Stimulated activated naive CD8-positive, alpha-beta T cell treated with anti-CD3 and anti-CD28 coated beads, Interleukin-15, amount 100 ng/mL, for 72 hours (primary cell): ENCODE measurements at regions not wholly inside any gene's neighbourhood (a gene's known extent, or its start where the extent isn't known, plus 50 kb on each side); places are given as distances from the start of the nearest gene placed in this dataset.

ENCODE experiments used
- ATAC-seq: fragments of 150-1000 bp; cut with Tn5 transposase; 2 replicates; pipeline ENCODE4 v1.10.0; 2021; ENCODE audit warnings: mild to moderate bottlenecking, moderate library complexity
- DNase-seq, 2 donors: peaks; one replicate each; pipeline ENCODE4 v3.0.0; 2021 to 2022
- H3K27ac Mint-ChIP-seq, 2 donors: one replicate each; pipeline ENCODE4 v1.8.0; 2022; ENCODE audit warnings: mild to moderate bottlenecking in 2 of 2, mixed read lengths in 2 of 2, moderate library complexity in 2 of 2
- H3K27me3 Mint-ChIP-seq: one replicate; pipeline ENCODE4 v1.8.0; 2022; ENCODE audit warnings: mixed read lengths
- H3K4me1 Mint-ChIP-seq: one replicate; pipeline ENCODE4 v1.8.0; 2022; ENCODE audit warnings: mild to moderate bottlenecking, mixed read lengths
- H3K4me3 Mint-ChIP-seq, 2 donors: one replicate each; pipeline ENCODE4 v1.8.0; 2022; ENCODE audit warnings: mild to moderate bottlenecking in 2 of 2, mixed read lengths in 2 of 2, moderate library complexity in 1 of 2
- H3K9me3 Mint-ChIP-seq, 2 donors: one replicate each; pipeline ENCODE4 v1.8.0; 2022; ENCODE audit warnings: mixed read lengths in 2 of 2

- H3K27me3 Mint-ChIP-seq, result no peaks in the 10 kb centered on the region
- DNase-seq, result no peak
These were observed 297.7 kb downstream of the SEC14L1 start for GRCh38 chr17:77438241-77439188.

DNA sequence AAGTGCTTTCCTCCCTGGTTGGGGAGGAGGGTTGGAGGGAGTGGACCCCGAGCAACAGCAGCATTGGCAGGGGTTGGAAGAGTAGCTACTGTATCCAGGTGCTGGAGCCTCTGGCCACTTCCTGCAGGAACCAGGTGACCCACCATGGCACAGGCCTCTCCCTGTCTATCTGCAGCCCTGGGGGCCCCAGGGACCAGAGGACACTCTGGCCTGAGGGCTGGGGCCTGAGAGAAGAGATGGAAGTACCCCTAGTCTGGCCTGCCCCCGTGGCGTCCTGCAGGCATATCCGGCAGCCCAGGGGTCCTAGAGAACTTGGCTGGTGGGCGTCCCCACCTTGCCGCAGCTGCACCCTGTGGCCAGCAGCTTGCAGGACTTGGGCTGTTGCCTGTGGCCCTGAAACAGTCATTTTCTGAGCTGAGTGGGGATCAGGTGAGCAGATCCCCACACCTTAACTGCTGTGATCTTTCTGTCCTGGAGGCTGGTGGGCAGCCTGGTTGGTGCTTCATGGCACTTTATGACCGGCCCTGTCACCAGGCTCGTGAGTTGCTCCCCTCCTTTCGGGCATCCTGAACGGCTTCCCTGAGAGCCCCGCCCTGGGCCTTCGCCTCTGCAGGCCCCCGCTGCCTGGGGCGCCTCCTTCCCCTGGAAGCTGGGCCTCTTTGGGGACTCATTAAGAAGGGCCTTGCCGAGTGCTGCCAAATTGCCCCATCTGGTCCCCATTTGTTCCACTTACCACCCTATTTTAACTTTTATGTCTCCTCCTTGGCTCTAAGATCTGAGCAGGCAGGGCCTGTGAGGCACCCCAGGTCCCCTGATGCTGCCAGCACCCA, 298.6 kb downstream of the SEC14L1 start:
- DNase-seq (peak in 1 of 2 donors; percentile 28), ATAC-seq (no peak)
- Mint-ChIP-seq H3K27me3 (no peaks in the 10 kb centered on the region), H3K27ac (peak overlapping the region; percentile 64 to 66), H3K9me3 (no peaks in the 10 kb centered on the region), H3K4me1 (peaks cover 100% of the 10 kb centered on the region), H3K4me3 (peak overlapping the region; percentile 66 to 78)

More at GRCh38 chr17:77438241-77439188, 297.7 kb downstream of the SEC14L1 start:
- Mint-ChIP-seq H3K9me3 (no peaks in the 10 kb centered on the region), H3K27ac (peak overlapping the region; percentile 64 to 66), H3K4me3 (peak overlapping the region; percentile 66 to 78), H3K4me1 (peaks cover 100% of the 10 kb centered on the region)
- no peak for ATAC-seq

GRCh38 chr17:77440560-77440981, 299.8 kb downstream of the SEC14L1 start:
- Mint-ChIP-seq H3K27me3 (no peaks in the 10 kb centered on the region), H3K9me3 (no peaks in the 10 kb centered on the region), H3K4me1 (peaks cover 100% of the 10 kb centered on the region), H3K4me3 (peak overlapping the region; percentile 78 to 85), H3K27ac (peak overlapping the region; percentile 96 to 97)
- peak in 1 of 2 donors; percentile 55 for DNase-seq
- peak; percentile 4 for ATAC-seq

DNA sequence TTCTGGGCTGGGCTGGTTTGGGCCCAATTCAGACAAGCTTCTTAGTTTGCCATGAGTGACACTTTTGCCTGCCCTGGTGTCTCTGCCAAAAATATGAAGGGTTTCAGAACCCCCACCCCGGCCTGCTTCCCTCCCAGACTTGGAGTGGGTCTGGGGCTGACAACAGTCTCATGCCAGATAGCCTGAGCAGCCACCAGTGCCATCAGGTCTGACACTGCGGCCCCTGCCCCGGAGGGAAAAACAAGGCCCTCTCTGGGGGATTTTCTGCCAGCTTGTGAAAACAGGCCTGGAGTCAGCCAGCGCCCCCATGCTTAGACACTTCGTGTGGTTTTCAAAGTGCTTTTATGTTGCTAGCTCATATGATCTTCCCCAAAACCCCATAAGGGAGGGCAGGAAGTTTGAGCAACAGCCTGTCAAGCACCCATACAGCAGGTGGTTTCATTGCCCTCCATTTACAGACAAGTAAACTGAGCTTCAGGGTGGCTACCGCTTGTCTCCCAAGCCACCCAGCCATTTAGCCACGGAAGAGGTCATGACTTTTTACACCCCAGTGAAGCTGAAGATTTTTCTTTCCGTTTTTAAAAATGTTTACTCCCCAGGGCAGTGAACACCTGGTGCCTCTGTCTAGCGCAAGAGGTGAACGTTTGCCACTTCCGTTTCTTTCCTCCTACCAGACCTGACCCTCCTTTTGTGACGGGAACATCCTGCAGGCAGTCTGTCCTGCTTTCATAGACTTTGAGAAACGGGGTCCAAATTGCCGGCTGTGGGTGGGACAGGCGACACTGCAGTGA, 300.6 kb downstream of the SEC14L1 start:
- ATAC-seq (peak; percentile 62), DNase-seq (peak in 1 of 2 donors; percentile 78)
- no peaks in the 10 kb centered on the region for H3K9me3 Mint-ChIP-seq
- H3K27ac Mint-ChIP-seq, result peak overlapping the region; percentile 96 to 97
- peaks cover 100% of the 10 kb centered on the region for H3K4me1 Mint-ChIP-seq
- no peaks in the 10 kb centered on the region for H3K27me3 Mint-ChIP-seq
- peak overlapping the region; percentile 78 to 85 for H3K4me3 Mint-ChIP-seq

- ATAC-seq (peak; percentile 20), DNase-seq (peak in 1 of 2 donors; percentile 61)
- peak overlapping the region; percentile 78 to 85 for H3K4me3 Mint-ChIP-seq
These were observed 301.2 kb downstream of the SEC14L1 start for GRCh38 chr17:77441940-77442339.

GRCh38 chr17:77442976-77443747, 302.4 kb downstream of the SEC14L1 start:
- Mint-ChIP-seq H3K27ac (peak overlapping the region; percentile 64 to 94), H3K27me3 (no peaks in the 10 kb centered on the region), H3K9me3 (no peaks in the 10 kb centered on the region), H3K4me1 (peaks cover 100% of the 10 kb centered on the region), H3K4me3 (peak overlapping the region; percentile 73 to 86)
- no peak for DNase-seq
- no peak for ATAC-seq

More at GRCh38 chr17:77441940-77442339, 301.2 kb downstream of the SEC14L1 start:
- H3K9me3 Mint-ChIP-seq, result no peaks in the 10 kb centered on the region
- H3K4me1 Mint-ChIP-seq, result peaks cover 100% of the 10 kb centered on the region
- H3K27me3 Mint-ChIP-seq, result no peaks in the 10 kb centered on the region
- H3K27ac Mint-ChIP-seq, result peak overlapping the region; percentile 96 to 97

- DNase-seq, result no peak
- Mint-ChIP-seq H3K4me3 (peak overlapping the region; percentile 73 to 86), H3K4me1 (peaks cover 100% of the 10 kb centered on the region), H3K27ac (peak overlapping the region; percentile 92 to 95), H3K27me3 (no peaks in the 10 kb centered on the region), H3K9me3 (no peaks in the 10 kb centered on the region)
- ATAC-seq, result no peak
These were observed 303.0 kb downstream of the SEC14L1 start for GRCh38 chr17:77443748-77444260.

DNA sequence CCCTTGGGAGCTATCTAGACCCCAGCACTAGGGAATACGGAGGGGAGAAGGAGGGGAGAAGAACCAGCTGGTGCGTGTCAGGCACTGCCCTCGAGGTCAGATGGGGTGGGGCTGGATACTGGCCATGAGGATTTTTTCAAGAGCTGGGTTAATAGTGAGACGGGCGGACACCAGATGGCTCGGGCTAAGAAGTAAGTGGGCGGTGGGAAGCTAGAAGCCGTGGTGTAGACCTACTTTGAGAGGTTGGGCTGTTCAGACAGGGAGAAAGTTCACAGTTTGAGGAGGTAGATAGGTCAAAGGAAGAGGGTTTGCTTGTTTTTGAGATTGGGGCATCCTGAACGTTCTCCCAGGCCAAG, 303.8 kb downstream of the SEC14L1 start:
- peak; percentile 8 for ATAC-seq
- H3K9me3 Mint-ChIP-seq, result no peaks in the 10 kb centered on the region
- H3K4me1 Mint-ChIP-seq, result peaks cover 100% of the 10 kb centered on the region
- peak overlapping the region; percentile 92 to 95 for H3K27ac Mint-ChIP-seq
- no peak for DNase-seq
- peak overlapping the region; percentile 73 to 86 for H3K4me3 Mint-ChIP-seq
- no peaks in the 10 kb centered on the region for H3K27me3 Mint-ChIP-seq

DNA sequence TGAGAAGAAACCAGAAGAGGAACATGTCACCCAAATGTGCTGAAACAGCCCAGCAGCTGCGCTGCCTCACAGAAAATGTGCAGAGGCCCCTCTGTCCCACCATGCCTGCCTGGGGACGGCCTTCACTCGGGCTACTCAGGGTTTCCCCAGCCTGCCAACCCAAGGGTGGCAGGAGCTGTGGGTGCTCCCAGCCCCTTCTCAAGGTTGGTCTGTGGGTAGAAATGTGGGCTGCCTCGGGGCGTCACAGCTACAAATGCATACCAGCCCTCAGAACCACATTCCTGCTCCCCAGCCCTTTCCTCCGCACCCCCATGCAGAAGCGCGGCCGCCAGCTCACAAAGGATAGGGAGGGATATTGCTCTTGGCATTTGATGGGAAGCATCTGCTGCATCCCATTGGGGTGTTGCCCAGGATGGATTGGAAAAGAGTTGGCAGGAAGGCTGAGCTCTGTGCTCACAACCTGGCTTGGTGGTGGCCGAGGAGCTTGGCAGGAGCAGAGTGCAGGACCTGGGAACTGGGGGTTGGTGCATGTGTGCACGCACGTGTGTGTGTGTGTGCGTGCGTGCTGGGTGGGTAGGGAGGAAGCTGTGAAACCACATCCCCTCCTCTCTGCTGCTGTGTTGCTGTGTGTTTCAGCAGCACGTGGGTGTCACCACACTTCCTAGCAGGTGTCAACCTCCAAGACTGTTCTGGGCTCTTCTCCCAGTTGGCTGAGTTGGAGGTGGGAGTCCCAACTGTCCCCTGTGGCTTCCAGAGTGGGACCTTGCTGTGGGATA, 304.4 kb downstream of the SEC14L1 start:
- Mint-ChIP-seq H3K27ac (peak overlapping the region; percentile 92 to 95), H3K27me3 (no peaks in the 10 kb centered on the region), H3K9me3 (no peaks in the 10 kb centered on the region), H3K4me3 (peak overlapping the region; percentile 73 to 86), H3K4me1 (peaks cover 100% of the 10 kb centered on the region)
- DNase-seq (peak; percentile 85 to 90), ATAC-seq (peak; percentile 82)

- H3K27ac Mint-ChIP-seq, result peak overlapping the region; percentile 92 to 97
- peaks cover 99% of the 10 kb centered on the region for H3K4me1 Mint-ChIP-seq
- H3K9me3 Mint-ChIP-seq, result no peaks in the 10 kb centered on the region
- ATAC-seq, result peak; percentile 50
- peak overlapping the region; percentile 73 to 86 for H3K4me3 Mint-ChIP-seq
- DNase-seq, result peak in 1 of 2 donors; percentile 72
- no peaks in the 10 kb centered on the region for H3K27me3 Mint-ChIP-seq
These were observed 305.2 kb downstream of the SEC14L1 start for GRCh38 chr17:77445760-77446532.

DNA sequence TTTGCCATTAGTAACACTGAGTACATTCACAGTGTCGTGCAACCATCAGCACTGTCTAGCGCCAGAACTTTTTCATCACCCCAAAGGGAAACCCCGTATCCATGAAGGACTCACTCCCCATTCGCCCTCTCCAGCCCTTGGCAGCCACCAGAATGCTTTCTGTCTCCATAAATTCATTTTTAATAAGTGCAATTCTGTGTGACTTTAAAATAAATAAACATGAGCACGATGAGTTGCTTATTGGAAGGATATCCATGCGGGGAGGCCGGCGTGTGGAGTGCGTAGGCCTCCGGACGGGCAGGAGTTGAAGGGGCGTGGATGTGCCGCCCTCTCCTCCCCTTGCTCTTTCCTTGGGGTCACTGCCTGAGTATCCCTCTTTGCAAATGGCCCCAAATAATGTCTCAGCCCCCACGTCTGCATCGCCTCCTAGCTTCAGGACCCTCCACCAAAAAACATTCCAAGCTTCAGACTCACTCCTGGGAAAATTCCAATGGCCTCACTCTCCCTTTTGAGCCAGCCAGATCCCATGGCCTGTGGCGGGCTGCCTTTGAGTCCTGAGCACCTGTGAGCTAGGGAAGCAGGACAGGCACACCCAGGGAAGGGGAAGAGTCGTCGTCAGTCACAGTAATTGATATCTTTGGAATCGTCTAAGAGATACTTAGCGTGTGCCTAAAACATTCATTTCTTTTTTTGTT, 306.3 kb downstream of the SEC14L1 start:
- Mint-ChIP-seq H3K9me3 (no peaks in the 10 kb centered on the region), H3K27ac (peak overlapping the region in 1 of 2 donors; percentile 92), H3K4me1 (peaks cover 87% of the 10 kb centered on the region), H3K27me3 (no peaks in the 10 kb centered on the region), H3K4me3 (peak overlapping the region; percentile 73 to 86)
- ATAC-seq (no peak), DNase-seq (no peak)

GRCh38 chr17:77449373-77449907, 308.7 kb downstream of the SEC14L1 start:
- Mint-ChIP-seq H3K9me3 (no peaks in the 10 kb centered on the region), H3K27ac (peak overlapping the region; percentile 94 to 96), H3K4me3 (peak overlapping the region; percentile 93 to 94), H3K4me1 (peaks cover 80% of the 10 kb centered on the region), H3K27me3 (no peaks in the 10 kb centered on the region)
- DNase-seq (peak in 1 of 2 donors; percentile 11), ATAC-seq (no peak)
